HG03066 (cell line): ENCODE measurements at regions not wholly inside any gene's neighbourhood (a gene's known extent, or its start where the extent isn't known, plus 50 kb on each side); places are given as distances from the start of the nearest gene placed in this dataset.

ENCODE experiments used
- ATAC-seq: cut with Tn5 transposase; IDR thresholded peaks from one replicate; pipeline ENCODE4 v1.9.1; 2021; ENCODE audit warnings: low read depth; ENCODE audit not compliant: unreplicated experiment

DNA sequence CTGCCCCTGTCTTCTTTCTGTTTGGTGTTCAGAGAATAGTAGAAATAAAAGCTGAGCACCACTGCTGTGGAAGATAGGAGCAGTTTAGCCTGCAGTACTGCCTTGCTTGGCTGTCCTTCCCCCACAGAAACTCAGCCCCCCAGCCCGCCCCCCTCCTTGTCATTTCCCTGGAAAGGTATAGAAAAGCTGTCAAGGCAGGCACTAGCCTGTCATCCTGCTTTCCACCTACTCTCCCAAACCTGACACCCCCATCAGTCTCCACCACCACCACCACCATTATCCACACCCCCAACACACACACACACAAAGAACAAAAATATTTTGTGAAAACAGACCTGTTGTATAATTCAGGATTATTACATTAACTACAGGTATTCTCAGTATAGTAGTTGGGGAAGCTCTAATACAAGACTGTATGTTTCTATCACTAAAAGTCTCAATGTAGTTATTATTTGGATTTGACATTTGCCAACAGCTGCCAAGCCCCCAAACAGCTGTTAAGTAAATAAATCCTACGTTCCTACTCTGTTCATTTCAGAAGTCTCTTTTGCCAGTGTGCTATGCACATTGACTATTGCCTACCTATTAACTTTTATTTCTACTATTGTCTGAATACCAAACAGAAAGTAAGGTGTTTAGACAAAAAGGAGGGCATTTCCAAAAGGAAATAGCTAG, 128.8 kb downstream of the CYB561 start:
- ATAC-seq = no peak

DNA sequence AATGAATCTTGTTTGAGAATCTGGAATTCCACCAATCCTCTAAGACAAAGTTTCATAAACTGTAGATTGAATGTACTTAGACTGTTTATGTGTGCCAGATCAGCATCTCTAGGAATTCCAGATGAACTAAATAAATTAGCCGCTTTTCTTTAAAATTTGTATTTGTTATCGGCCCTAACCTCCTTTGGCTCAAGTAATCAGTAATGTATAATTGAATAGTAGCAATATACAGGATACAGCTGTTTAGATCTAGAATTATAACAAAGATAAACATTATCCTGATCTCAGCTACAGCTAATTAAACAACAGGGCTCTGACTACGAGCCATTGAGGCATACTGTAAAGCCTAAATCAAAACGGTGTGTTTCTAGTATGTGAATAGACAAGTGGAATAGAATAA, 120.3 kb downstream of the CYB561 start:
- no peak for ATAC-seq

DNA sequence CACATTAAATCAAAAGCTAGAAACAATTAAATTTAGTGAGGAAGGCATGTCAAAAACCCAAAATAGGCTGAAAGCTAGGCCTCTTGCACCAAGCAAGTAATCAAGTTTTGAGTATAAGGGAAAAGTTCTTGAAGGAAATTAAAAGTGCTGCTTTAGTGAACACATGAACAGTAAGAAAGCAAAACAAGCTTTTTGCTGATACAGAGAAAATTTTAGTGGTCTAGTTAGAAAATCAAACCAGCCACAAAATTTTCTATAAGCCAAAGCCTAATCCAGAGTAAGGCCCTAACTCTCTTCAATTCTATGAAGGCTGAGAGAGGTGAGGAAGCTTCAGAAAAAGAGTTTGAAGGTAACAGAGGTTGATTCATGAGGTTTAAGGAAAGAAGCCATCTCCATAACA, 116.2 kb downstream of the CYB561 start:
- no peak for ATAC-seq

DNA sequence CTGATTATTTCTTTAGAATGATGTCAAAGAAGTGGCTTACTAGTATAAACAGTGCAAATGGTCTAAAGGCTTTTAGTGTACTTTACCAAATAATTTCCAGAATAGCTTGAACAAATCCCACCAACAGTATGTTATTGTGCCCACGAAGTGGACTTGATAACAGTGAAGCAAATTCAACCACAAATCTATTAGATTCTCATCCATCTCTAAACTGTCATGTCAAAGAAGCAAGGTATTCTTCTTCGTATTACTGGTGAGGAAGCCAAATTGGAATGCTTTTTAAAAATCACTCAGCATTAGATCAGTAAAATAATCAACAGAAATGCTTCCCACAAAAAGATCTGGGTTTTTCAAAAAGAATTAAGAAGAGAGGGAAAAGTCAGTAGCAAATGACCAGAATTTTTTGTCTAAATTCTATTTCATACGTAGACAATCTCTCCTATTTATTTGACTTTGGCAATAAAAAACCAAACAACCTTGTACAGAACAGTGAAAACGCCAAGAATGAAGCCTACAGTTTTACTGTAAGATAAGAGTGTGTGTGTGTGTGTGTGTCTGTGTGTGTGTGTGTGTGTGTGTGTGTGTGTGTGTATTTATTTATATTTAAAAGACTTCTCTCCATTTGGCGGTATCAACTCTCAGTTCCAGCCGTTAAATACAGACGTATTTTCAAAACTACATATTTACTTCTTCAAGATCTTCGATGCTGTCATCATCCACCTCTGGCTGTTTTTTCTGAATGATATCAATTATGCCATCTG, 114.6 kb downstream of the CYB561 start:
- no peak for ATAC-seq

DNA sequence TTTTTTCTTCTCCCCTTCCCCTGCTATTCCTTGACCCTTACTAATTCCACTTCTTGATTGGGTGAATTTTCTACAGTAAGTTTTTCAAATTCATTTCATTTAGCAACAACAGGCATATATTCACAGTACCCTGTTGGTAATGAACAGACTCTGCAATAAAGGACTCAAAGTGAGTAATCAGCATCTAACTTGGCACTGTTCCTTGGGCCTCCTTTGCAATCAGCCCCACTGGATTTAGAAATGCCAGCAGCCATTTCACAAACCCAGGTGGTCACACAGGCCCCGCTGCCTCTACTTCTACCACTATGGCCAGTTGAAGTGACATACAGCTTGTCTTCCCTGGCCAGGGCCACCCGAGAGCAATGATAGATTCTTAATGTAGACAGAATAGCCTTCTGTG, 113.8 kb downstream of the CYB561 start:
- no peak for ATAC-seq

DNA sequence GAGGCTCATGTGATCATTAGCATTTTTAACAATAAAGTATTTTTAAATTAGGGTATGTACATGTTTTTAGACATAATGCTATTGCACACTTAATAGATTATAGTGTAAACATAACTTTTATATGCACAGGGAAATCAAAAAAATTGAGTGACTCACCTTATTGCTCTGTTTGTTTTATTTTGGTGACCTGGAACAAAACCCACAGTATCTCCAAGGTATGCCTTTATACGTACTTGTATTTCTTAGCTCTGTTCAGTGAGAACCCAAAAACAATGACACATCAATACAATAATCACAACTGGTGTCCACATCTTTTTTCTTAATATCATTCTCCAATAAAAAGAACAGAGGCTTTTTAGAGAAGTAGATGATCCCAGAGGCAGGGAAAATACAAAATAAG, 112.2 kb downstream of the CYB561 start:
- ATAC-seq = no peak

DNA sequence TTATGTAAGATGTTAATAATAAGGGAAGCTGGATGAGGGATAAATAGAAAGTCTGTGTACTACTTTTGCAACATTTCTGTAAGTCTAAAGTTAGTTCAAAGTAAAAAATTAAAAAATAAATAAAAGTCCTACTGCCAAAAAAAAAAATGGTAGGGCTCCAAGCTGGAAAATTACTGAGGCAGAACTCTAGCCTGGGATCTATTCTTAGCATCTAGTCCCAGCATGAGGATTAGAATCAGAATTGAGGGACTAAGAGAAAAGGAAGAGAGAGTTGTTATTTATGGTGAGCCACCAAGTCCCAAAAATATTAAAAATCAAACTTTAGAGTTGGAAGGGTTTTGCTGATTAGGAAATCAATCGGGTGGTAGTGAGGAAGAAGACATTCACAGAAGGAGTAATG, 110.3 kb downstream of the CYB561 start:
- no peak for ATAC-seq

DNA sequence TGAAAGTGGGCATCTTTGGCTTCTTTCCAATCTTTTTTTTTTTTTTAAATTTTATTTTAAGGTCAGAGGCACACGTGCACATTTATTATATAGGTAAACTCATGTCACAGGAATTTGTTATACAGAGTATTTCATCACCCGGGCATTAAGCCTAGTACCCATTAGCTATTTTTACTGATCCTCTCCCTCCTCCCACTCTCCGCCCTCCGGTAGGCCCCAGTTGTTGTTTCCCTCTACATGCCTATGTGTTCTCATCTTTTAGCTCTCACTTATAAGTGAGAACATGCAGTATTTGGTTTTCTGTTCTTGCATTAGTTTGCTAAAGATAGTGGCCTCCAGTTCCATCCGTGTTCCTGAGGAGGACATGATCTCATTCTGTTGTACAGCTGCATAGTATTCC, 108.5 kb downstream of the CYB561 start:
- no peak for ATAC-seq

DNA sequence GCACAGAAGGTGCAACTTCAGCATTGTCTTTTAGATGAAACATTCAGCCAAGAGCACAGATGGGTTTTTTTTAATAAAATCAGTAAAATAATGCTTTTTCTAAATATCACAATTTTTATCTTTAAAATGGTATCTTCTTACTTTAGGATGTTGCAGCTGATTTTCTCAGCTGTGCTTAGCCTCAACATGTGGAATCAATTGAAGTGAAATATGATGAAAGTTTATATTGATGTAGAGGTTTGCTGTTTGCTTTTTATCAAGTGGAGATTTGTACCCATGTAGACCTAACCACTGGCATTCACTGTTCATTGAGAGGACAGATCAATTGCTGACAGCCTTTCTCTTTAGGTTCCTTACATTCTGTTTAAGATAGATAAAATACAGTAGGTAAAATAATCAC, 107.8 kb downstream of the CYB561 start:
- ATAC-seq = no peak

DNA sequence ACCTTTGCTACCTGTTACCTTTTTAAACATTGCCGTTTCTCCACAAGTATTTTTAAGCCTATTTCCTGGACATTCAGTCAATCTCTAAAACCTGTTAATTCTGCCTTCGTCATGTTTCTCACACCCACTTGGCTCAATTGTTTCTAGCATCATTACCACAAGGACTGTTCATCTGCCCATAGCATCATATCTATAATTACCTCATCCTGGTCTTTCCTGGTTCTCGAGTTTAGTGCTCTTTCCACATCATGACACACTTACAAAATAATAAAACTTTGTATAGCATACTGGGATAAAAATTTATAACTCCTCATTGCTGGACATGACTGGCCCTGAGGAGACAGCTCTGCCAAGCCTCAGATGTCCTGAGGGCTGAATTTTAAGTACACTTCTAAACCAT, 104.8 kb downstream of the CYB561 start:
- ATAC-seq = no peak

DNA sequence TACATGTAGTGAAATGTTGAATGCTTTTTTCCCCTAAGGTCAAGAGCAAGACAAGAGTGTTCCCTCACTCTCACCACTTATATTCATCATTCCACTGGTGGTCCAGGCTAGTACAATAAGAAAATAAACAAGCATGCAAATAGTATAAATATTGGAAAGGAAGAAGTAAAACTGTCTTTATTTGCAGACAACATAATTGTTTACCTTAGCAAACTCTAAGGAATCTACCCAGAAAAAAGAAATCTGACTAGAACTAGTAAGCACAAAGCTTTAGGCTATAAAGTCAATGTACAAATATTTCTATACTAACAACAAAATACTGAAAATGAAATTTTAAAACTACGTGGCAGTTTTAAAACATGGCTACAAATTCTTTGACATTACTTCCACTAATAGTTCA, 101.7 kb downstream of the CYB561 start:
- ATAC-seq = no peak

DNA sequence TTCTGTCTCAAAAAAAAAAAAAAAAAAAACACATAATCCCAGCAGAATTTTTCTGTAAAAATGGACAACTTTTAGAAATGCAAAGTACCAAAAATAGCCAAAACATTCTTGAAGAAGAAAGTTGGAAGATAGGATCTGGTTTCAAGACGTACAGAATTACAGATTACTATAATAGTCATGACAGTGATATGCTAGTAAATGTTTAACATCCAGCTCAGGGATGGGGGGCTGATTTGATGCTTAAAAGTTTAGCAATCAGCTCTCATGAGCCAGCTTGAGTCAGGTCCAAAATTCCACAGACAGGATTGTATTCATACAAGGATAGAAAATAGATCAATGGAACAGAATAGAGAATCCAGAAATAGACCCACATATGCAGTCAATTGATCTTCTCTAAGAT, 100.5 kb downstream of the CYB561 start:
- no peak for ATAC-seq

DNA sequence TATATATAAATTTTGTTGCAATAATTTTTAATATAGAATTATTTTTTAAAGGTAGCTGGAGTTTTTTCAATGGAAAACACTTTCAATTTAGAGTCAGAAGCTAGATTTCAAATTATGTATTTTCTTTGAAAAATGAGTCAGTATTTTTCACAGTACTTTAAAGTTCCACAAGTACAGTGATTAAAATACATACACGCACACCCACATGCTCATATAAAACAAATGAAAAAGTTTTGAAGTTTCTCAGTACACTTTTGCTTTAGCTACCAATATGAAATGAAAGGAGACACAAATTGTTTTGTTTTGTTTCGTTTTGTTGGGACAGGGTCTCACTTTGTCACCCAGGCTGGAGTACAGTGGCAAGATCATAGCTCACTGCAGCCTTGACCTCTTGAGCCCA, 98.6 kb downstream of the CYB561 start:
- no peak for ATAC-seq

DNA sequence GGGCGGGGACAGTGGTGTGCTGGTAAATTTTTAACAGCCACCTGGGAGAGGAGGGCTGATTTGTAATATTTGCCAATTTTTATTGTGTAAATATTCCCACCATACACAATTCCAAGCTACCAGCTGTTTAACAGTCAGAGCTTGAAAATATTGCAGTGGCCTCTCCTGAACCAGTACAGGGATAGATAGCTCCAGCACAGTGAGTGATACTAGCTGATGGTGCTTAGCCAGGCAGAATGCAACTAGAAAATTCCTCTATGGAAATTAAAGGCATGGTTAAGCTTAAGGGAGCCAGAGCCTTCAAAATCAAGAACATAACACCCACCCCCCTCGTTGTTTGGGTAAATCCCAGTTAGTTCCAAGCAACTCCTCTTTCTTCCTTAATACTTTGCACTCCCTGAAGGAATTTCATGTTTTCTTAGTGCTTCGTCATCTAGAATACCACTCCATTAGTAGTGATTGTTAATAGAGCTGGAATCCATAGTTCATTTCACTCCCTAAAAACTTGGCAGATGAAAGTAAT, 96.6 kb downstream of the CYB561 start:
- ATAC-seq = no peak

DNA sequence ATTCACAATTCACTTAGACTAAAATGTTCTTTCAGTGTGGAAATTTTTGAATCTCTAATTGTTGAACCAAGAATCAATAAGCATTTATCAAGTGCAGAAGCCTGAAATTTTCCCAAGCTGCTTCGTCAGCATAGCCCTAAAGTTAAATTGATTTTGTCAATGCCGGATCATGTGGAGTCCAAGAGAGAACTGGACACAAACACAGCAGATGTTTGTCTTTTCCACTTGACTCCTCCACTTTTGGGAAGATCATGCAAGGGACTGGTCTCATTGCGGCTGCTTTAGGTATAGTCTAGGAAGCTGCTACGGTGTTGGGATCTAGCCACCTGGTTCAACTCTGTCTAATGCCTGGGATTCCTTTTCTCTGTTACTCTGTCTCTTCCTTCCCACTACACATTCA, 95.7 kb downstream of the CYB561 start:
- ATAC-seq = no peak

DNA sequence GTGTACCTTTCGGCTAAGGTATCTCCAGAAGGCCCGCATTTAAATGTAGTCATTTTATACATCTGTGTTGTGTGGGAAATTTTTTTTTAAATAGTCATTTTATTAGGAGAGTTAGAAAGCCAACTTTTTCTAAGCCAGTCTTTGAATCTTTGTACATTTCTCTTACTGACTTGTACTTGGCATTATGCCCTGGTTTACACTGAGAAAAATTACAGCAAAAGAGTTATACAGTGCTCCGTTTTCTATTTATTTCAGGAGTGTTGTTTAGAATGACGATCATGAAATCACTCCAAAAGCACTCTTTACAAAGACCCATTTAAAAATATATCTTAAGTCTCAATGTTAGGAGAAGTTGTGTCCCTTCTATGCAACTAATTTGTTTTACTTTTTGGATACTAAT, 91.8 kb downstream of the CYB561 start:
- ATAC-seq = no peak

DNA sequence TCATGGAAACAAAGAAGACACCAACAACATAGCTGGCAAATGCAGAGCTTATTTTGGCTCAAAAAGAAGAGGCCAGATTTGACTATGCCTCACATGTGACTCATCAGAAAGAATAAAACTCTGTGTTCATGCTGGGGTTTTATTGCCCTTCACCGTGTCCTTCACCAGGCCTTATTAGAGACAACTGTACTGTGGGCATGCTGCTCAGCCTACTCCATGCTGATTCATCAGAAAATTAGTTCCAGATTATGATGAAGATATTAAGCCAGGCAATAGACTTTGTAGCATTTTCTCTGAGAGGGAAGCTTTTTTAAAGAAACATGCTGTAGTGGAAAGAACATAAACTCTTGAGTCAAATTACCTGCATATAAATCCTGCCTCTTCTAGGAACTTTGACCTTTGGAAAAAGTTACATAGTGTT, 89.8 kb downstream of the CYB561 start:
- ATAC-seq = no peak

DNA sequence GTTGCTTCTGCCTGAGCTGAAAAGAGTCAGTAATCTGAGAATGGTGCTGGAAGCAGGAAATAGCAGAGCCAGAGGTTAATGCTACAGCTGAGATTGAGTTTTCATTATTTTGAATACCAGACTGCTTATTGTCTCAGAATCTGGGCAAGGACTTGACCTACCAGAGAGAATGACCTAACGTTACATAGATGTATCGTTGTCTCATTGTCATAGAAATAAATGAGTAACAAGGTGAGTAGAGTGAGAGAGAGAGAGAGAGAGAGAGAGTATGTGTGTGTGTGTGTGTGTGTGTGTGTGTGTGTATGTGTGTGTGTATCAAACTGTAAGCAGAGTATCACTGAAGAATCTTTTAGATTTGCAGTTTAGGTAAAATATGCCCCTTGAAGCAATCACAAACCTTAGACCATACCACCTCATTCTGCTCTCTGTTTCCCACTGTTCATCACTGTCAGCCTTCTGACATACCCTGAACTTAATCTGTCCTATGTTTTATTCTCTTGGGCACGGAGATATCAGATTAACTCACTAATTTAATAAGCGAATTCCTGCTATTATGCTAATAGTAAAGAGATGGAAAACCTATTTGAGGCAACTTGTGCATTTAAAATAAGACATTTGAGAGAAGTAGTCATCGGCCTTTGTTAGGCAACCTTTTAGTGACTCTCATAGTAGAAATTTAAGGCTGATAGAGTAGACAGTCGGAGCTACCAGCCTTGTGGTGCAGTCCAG, 87.8 kb downstream of the CYB561 start:
- no peak for ATAC-seq

DNA sequence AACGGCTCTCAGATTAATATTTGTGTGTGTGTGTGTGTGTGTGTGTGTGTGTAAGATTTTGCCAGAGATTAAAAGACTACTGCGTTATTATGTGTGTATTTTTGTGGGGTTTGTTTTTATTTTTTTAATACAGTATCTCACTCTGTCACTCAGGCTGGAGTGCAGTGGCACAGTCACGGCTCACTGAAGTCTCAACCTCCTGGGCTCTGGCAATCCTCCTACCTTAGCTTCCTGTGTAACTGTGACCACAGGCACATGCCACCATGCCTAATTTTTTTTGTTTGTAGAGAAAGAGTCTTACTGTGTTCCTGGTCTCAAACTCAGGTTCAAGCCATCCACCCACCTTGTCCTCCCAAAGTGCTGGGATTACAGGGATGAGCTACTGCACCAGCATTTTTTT, 87.2 kb downstream of the CYB561 start:
- no peak for ATAC-seq

DNA sequence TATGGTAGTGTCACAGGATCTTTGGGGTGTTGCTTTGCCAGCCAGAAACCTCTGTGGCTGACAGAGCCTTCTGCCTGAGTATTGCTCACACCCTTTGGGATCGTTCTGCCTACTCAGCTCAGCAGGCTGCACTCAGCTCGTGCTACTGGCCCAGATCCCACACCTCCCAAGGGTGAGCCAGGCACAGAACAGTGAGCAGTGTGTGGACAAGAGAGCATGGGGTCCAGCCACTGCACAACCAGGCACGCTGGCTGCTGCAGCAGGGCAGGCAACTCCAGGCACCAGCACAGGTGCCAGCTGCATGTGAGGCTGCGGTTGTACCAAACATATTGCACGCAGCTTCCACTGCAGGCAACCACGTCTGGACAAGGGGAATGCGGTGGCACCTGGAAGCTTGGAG, 84.9 kb downstream of the CYB561 start:
- ATAC-seq = no peak

DNA sequence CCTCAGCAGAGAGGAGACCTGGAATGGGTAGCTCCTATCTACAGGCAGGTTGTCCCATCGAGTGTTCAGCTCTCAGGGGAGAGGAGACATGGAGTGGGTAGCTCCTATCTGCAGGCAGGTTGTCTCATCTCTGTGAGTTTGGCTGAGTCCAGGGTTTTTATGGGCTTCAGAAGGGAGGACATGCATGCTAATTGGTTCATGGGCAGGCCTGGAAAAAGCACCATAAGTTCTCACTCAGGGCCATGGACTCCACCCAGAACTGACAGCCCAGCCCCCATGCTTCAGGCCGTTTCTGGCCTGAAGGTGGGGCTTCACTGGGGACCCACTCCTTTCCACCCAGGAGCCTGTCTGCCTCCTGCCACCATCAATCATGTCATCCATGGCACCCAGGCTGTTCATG, 84.0 kb downstream of the CYB561 start:
- ATAC-seq = no peak

DNA sequence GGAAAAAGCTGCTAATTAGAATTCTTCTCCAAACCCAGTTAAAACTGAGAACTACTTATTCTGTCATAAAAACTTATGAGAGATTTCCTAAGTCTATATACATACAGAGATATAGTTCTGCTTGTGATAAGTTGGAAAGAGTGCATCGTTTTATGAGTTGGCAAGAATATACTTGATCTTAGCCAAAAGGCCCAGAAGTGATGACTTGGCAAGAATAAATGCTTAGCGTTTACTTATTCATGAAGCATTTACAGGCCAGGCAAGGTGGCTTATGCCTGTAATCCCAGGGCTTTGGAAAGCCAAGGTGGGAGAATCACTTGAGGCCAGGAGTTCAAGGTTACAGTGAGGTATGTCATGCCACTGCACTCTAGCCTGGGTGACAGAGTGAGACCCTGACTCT, 81.7 kb downstream of the CYB561 start:
- ATAC-seq = no peak
